ENCODE measurements at regions not wholly inside any gene's neighbourhood (a gene's known extent, or its start where the extent isn't known, plus 50 kb on each side); places are given as distances from the start of the nearest gene placed in this dataset.
"Not testable (repeated sequence)": the region's sequence is repeated elsewhere in the genome, so short reads cannot be mapped to it uniquely, and the experiment has no call there.

GRCh38 chr7:69364813-69365643 is 233.2 kb upstream of the AUTS2 start:
- DNase-seq (ENCODE audit: extremely low read depth in 1 of 2, low read depth in 1 of 2): no peak

- no peak for DNase-seq (ENCODE audit: extremely low read depth in 1 of 2, low read depth in 1 of 2)
These were observed 232.6 kb upstream of the AUTS2 start for GRCh38 chr7:69365651-69366192.

- DNase-seq (ENCODE audit: extremely low read depth in 1 of 2, low read depth in 1 of 2): no peak
These were observed 230.5 kb upstream of the AUTS2 start for GRCh38 chr7:69367780-69368179.

GRCh38 chr7:69373171-69374043 is 224.9 kb upstream of the AUTS2 start:
- no peak for DNase-seq (ENCODE audit: extremely low read depth in 1 of 2, low read depth in 1 of 2)

GRCh38 chr7:69374044-69374425 is 224.2 kb upstream of the AUTS2 start:
- no peak for DNase-seq (ENCODE audit: extremely low read depth in 1 of 2, low read depth in 1 of 2)

GRCh38 chr7:69377191-69377590 is 221.1 kb upstream of the AUTS2 start:
- no peak for DNase-seq (ENCODE audit: extremely low read depth in 1 of 2, low read depth in 1 of 2)

GRCh38 chr7:69388452-69389137 is 209.7 kb upstream of the AUTS2 start:
- DNase-seq (ENCODE audit: extremely low read depth in 1 of 2, low read depth in 1 of 2): no peak

- DNase-seq (ENCODE audit: extremely low read depth in 1 of 2, low read depth in 1 of 2): no peak
These were observed 209.1 kb upstream of the AUTS2 start for GRCh38 chr7:69389216-69389615.

GRCh38 chr7:69393912-69394311 is 204.4 kb upstream of the AUTS2 start:
- DNase-seq (ENCODE audit: extremely low read depth in 1 of 2, low read depth in 1 of 2): not testable (repeated sequence)

GRCh38 chr7:69395061-69395714 is 203.1 kb upstream of the AUTS2 start:
- no peak for DNase-seq (ENCODE audit: extremely low read depth in 1 of 2, low read depth in 1 of 2)

GRCh38 chr7:69398986-69399385 is 199.3 kb upstream of the AUTS2 start:
- DNase-seq (ENCODE audit: extremely low read depth in 1 of 2, low read depth in 1 of 2): no peak

- DNase-seq (ENCODE audit: extremely low read depth in 1 of 2, low read depth in 1 of 2): no peak
These were observed 198.9 kb upstream of the AUTS2 start for GRCh38 chr7:69399401-69399800.

GRCh38 chr7:69402696-69403095 is 195.6 kb upstream of the AUTS2 start:
- no peak for DNase-seq (ENCODE audit: extremely low read depth in 1 of 2, low read depth in 1 of 2)

- DNase-seq (ENCODE audit: extremely low read depth in 1 of 2, low read depth in 1 of 2): no peak
These were observed 195.1 kb upstream of the AUTS2 start for GRCh38 chr7:69403169-69403568.

GRCh38 chr7:69411018-69411417 is 187.3 kb upstream of the AUTS2 start:
- DNase-seq (ENCODE audit: extremely low read depth in 1 of 2, low read depth in 1 of 2): no peak

GRCh38 chr7:69411466-69411865 is 186.8 kb upstream of the AUTS2 start:
- no peak for DNase-seq (ENCODE audit: extremely low read depth in 1 of 2, low read depth in 1 of 2)

- DNase-seq (ENCODE audit: extremely low read depth in 1 of 2, low read depth in 1 of 2): peak in 1 of 2 donors; percentile 14
These were observed 185.7 kb upstream of the AUTS2 start for GRCh38 chr7:69412331-69413146.

- DNase-seq (ENCODE audit: extremely low read depth in 1 of 2, low read depth in 1 of 2): no peak
These were observed 183.7 kb upstream of the AUTS2 start for GRCh38 chr7:69414555-69414954.

GRCh38 chr7:69418869-69419670 is 179.2 kb upstream of the AUTS2 start:
- no peak for DNase-seq (ENCODE audit: extremely low read depth in 1 of 2, low read depth in 1 of 2)
